Kidney epithelial cell (primary cell): ENCODE measurements at regions not wholly inside any gene's neighbourhood (a gene's known extent, or its start where the extent isn't known, plus 50 kb on each side); places are given as distances from the start of the nearest gene placed in this dataset.
A peak's percentile ranks its signal among the peaks of the same experiment; 100 is the strongest.

Experiments
- DNase-seq: peaks from one replicate; pipeline ENCODE4 v3.0.0-alpha.2; 2010; ENCODE audit warnings: low read depth
- H3K27me3 ChIP-seq: 2 replicates; pipeline ENCODE4 v1.6.0; 2011; ENCODE audit warnings: low read length; ENCODE audit not compliant: control insufficient read depth, insufficient read depth
- H3K36me3 ChIP-seq: 2 replicates; pipeline ENCODE4 v1.5.1; 2011; ENCODE audit warnings: low read length; ENCODE audit not compliant: control insufficient read depth, insufficient read depth
- H3K4me3 ChIP-seq: 2 replicates; pipeline ENCODE4 v1.5.1; 2011; ENCODE audit warnings: low read depth, mild to moderate bottlenecking, control low read depth, low read length
- TF ChIP-seq, protein P1 (sequence below): IDR thresholded peaks from 2 replicates; pipeline ENCODE4 v1.5.1; 2011; ENCODE audit warnings: mild to moderate bottlenecking, moderate library complexity, low read length, control low read depth, inconsistent platforms; ENCODE audit not compliant: insufficient read depth, poor library complexity, severe bottlenecking

GRCh38 chr10:23999445-23999844, 209.5 kb upstream of the KIAA1217 start:
- Histone ChIP-seq H3K4me3 (no peak overlapping the region), H3K36me3 (no peaks in the 10 kb centered on the region), H3K27me3 (no peaks in the 10 kb centered on the region)
- TF ChIP-seq, protein P1, sequence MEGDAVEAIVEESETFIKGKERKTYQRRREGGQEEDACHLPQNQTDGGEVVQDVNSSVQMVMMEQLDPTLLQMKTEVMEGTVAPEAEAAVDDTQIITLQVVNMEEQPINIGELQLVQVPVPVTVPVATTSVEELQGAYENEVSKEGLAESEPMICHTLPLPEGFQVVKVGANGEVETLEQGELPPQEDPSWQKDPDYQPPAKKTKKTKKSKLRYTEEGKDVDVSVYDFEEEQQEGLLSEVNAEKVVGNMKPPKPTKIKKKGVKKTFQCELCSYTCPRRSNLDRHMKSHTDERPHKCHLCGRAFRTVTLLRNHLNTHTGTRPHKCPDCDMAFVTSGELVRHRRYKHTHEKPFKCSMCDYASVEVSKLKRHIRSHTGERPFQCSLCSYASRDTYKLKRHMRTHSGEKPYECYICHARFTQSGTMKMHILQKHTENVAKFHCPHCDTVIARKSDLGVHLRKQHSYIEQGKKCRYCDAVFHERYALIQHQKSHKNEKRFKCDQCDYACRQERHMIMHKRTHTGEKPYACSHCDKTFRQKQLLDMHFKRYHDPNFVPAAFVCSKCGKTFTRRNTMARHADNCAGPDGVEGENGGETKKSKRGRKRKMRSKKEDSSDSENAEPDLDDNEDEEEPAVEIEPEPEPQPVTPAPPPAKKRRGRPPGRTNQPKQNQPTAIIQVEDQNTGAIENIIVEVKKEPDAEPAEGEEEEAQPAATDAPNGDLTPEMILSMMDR: no peak
- no peak for DNase-seq

DNA sequence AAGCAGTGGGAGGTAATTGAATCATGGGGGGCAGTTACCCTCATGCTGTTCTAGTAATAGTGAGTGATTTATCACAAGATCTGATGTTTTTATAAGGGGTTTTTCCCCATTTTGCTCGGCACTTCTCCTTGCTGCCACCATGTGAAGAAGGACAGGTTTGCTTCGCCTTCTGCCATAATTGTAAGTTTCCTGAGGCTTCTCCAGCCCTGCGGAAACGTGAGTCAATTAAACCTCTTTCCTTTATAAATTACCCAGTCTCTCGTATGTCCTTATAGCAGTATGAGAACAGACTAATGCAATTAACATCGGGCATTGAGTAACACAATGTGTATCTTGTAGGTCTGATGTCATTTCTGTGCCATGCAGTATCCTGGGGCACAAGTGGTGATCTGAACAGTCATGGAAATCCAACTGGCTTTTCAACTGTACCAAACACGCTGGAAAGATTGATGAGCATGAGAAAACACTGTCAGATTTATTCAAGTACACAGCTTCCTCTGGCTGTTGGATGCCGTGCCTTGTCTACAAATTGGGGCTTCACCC, 208.6 kb upstream of the KIAA1217 start:
- no peaks in the 10 kb centered on the region for H3K36me3 ChIP-seq
- DNase-seq: no peak
- H3K27me3 ChIP-seq: no peaks in the 10 kb centered on the region
- TF ChIP-seq, protein P1: no peak
- H3K4me3 ChIP-seq: no peak overlapping the region

DNA sequence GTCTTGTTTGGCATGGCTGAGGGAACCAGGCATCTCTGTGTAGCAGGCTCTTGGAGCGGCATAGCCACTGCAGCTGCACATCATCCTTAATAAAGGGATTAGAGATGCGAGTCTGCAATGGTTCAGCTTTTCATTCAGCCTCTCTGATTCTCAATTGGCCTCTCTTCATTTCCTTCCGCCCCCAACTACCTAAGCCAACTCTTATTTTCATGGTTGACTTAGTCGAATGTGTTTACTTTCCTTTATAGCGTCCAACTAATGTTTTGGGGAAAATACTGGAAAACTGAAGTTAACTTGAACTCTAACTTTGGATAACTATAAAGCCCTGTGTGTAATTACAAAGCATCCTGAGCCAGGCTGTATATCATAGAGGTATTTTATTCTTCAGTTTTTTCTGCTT, 202.2 kb upstream of the KIAA1217 start:
- Histone ChIP-seq H3K4me3 (no peak overlapping the region), H3K36me3 (no peaks in the 10 kb centered on the region), H3K27me3 (no peaks in the 10 kb centered on the region)
- DNase-seq: no peak
- TF ChIP-seq, protein P1: no peak

- TF ChIP-seq, protein P1: no peak
- Histone ChIP-seq H3K27me3 (no peaks in the 10 kb centered on the region), H3K4me3 (no peak overlapping the region), H3K36me3 (no peaks in the 10 kb centered on the region)
- no peak for DNase-seq
These were observed 201.6 kb upstream of the KIAA1217 start for GRCh38 chr10:24007359-24007758.

- Histone ChIP-seq H3K27me3 (no peaks in the 10 kb centered on the region), H3K4me3 (no peak overlapping the region), H3K36me3 (no peaks in the 10 kb centered on the region)
- peak; percentile 95 for DNase-seq
- TF ChIP-seq, protein P1: no peak
These were observed 200.5 kb upstream of the KIAA1217 start for GRCh38 chr10:24008164-24009091.
